ENCODE measurements at regions not wholly inside any gene's neighbourhood (a gene's known extent, or its start where the extent isn't known, plus 50 kb on each side); places are given as distances from the start of the nearest gene placed in this dataset.

- TF ChIP-seq, protein P1, sequence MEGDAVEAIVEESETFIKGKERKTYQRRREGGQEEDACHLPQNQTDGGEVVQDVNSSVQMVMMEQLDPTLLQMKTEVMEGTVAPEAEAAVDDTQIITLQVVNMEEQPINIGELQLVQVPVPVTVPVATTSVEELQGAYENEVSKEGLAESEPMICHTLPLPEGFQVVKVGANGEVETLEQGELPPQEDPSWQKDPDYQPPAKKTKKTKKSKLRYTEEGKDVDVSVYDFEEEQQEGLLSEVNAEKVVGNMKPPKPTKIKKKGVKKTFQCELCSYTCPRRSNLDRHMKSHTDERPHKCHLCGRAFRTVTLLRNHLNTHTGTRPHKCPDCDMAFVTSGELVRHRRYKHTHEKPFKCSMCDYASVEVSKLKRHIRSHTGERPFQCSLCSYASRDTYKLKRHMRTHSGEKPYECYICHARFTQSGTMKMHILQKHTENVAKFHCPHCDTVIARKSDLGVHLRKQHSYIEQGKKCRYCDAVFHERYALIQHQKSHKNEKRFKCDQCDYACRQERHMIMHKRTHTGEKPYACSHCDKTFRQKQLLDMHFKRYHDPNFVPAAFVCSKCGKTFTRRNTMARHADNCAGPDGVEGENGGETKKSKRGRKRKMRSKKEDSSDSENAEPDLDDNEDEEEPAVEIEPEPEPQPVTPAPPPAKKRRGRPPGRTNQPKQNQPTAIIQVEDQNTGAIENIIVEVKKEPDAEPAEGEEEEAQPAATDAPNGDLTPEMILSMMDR (IDR thresholded peaks at IDR 0.05; ENCODE audit: insufficient read depth, low read depth, low read length): no peak
- no peak for TF ChIP-seq EZH2 (IDR thresholded peaks at IDR 0.05; ENCODE audit: insufficient read depth, low read length)
Observed at GRCh38 chrX:42128587-42128986, 205.2 kb upstream of the CASK start.
